ENCODE measurements at regions not wholly inside any gene's neighbourhood (a gene's known extent, or its start where the extent isn't known, plus 50 kb on each side); places are given as distances from the start of the nearest gene placed in this dataset.

DNA sequence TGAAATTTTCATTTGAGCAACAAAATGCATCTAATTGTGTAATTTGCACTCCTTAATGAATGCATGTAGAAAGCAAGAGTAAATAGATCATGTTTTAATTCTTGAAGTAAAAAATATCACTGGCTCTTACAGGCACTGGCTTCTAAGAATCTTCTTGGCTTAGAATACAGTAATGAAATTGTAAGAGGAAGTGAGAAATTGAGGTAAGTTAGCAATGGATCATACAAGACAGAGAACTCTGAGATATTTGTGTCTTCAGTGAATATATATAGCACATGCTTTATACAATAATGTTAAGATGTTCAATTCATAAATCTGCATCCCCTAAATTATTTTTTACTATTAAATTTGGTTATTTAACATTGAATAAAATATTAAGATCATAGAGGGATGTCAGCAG, 465.0 kb downstream of the CNTN3 start:
- no peak for TF ChIP-seq CTCF (IDR thresholded peaks at IDR 0.05; ENCODE audit: low read length)
- TF ChIP-seq EZH2 (IDR thresholded peaks at IDR 0.05; ENCODE audit: borderline replicate concordance, low read length): no peak
